ENCODE measurements at regions not wholly inside any gene's neighbourhood (a gene's known extent, or its start where the extent isn't known, plus 50 kb on each side); places are given as distances from the start of the nearest gene placed in this dataset.

- TF ChIP-seq CTCF (IDR thresholded peaks at IDR 0.05): no peak
- no peak for TF ChIP-seq POLR2AphosphoS5 (IDR thresholded peaks at IDR 0.05)
- no peak for TF ChIP-seq POLR2A (IDR thresholded peaks at IDR 0.05)
- TF ChIP-seq EP300 (IDR thresholded peaks at IDR 0.05): no peak
Observed at GRCh38 chr2:102951249-102951648, 189.4 kb downstream of the TMEM182 start.

Measured in gastroesophageal sphincter (tissue), 3 donors.